Rectal smooth muscle tissue (tissue), 1 donor: ENCODE measurements at regions not wholly inside any gene's neighbourhood (a gene's known extent, or its start where the extent isn't known, plus 50 kb on each side); places are given as distances from the start of the nearest gene placed in this dataset.

Experiments used
- H3K27ac ChIP-seq: one replicate; pipeline ENCODE4 v1.7.0; 2013; ENCODE audit warnings: low read depth, low read length, inconsistent platforms
- H3K27me3 ChIP-seq: one replicate; pipeline ENCODE4 v1.7.0; 2013; ENCODE audit warnings: low read length; ENCODE audit not compliant: control insufficient read depth, insufficient read depth
- H3K36me3 ChIP-seq: one replicate; pipeline ENCODE4 v1.7.0; 2013; ENCODE audit warnings: low read length; ENCODE audit not compliant: control insufficient read depth, insufficient read depth
- H3K4me1 ChIP-seq: one replicate; pipeline ENCODE4 v1.7.0; 2013; ENCODE audit warnings: low read length; ENCODE audit not compliant: control insufficient read depth, insufficient read depth
- H3K4me3 ChIP-seq: one replicate; pipeline ENCODE4 v1.7.0; 2013; ENCODE audit warnings: low read length
- H3K9ac ChIP-seq: one replicate; pipeline ENCODE4 v1.7.0; 2013; ENCODE audit warnings: low read length

GRCh38 chr16:54375071-54375470 lies 88.5 kb upstream of the IRX3 start:
- Histone ChIP-seq H3K4me1 (no peaks in the 10 kb centered on the region), H3K27ac (no peak overlapping the region), H3K4me3 (no peak overlapping the region), H3K36me3 (no peaks in the 10 kb centered on the region), H3K9ac (no peak overlapping the region), H3K27me3 (peaks cover 7% of the 10 kb centered on the region)

DNA sequence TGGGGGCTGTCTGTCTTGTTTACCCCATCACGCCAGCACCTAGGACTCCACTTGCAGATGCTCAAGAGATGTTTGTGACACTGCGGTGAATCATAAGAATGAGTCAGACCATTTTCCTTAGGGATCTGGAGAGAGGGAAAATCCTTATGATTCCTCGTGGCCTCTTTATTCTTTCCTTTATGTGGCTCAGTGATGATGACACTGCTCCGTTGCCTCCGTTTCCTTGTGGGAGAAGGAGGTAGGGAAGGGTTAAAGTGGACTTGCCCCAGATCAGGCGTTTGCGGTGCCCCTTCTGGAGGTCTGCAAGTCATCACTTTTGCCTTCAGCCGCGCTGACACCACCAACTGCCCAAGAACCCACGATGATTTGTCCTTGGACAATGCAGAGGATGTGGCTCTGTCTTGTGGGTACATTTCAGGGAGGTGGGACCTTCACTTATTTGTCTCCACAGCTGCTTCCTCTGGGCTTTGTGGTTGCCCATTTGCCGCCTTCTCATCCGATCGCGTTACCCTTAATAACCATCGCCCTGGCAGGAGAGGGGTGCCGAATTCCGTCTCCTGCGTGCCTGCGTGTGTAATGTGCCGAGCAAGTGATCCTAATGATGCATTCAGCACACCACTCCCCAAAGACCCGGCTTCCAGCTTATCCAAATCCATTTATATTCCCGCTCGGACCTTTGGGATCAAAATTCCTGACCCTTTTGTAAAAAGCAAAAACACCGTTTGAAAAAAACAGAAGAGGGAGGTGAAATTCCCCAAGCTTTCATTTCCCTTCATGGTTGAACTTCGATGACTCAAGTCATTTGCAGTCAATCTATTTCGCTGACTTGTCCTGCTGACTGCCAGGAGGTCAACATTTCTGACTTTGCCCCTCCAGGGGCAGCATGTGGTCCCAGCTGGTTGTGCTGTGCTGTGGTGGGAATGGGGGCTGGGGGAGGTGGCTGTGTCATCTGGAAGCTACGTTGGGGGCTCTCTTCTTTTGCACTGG lies 87.2 kb upstream of the IRX3 start:
- Histone ChIP-seq H3K9ac (no peak overlapping the region), H3K27ac (no peak overlapping the region), H3K36me3 (no peaks in the 10 kb centered on the region), H3K4me1 (no peaks in the 10 kb centered on the region), H3K27me3 (peaks cover 7% of the 10 kb centered on the region), H3K4me3 (no peak overlapping the region)

- Histone ChIP-seq H3K9ac (no peak overlapping the region), H3K27me3 (peaks cover 7% of the 10 kb centered on the region), H3K36me3 (no peaks in the 10 kb centered on the region), H3K4me3 (no peak overlapping the region), H3K4me1 (no peaks in the 10 kb centered on the region), H3K27ac (no peak overlapping the region)
Measured at GRCh38 chr16:54370278-54371040, 83.9 kb upstream of the IRX3 start.

DNA sequence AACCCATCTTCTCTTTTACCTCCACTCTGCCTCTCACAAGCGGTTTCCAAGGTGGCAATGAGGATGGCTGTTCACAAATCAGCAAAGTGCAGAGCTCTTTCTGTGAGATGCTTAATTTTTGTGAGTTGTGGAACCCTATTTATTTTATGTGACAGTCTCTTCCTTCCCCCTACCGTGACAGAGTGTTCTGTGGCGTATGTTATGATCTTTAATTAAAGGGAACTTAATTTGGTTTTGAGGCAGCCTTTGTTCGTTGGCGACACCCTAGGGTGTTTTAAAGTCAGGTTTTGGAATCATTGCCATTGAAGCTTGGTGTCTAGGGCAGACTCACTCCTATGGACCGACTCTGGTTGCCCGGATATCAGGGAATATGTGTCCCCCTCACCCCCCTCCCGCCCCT lies 83.3 kb upstream of the IRX3 start:
- Histone ChIP-seq H3K9ac (no peak overlapping the region), H3K36me3 (no peaks in the 10 kb centered on the region), H3K27me3 (peaks cover 7% of the 10 kb centered on the region), H3K4me1 (no peaks in the 10 kb centered on the region), H3K4me3 (no peak overlapping the region), H3K27ac (no peak overlapping the region)

DNA sequence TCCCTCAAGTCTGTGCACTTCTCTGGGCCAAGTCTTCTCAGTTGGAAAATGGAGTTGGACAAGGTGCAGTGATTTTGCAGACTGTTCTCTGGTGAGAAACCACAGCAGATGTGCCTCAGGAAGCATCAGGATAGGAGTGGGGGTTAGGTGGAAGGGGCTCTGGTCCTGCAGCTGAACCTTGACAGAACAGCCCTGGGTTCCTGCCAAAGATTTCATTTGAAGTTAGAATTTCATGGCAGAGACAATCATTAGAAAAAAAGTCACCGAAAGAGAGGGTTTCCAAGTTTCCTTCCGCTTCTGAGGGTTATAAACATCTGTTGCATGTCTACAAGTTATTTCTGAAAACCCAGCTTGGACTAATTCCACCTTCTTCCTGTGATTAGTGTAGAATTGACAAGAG lies 80.4 kb upstream of the IRX3 start:
- no peaks in the 10 kb centered on the region for H3K36me3 ChIP-seq
- no peak overlapping the region for H3K4me3 ChIP-seq
- H3K27me3 ChIP-seq = peaks cover 3% of the 10 kb centered on the region
- no peaks in the 10 kb centered on the region for H3K4me1 ChIP-seq
- H3K9ac ChIP-seq = no peak overlapping the region
- no peak overlapping the region for H3K27ac ChIP-seq

DNA sequence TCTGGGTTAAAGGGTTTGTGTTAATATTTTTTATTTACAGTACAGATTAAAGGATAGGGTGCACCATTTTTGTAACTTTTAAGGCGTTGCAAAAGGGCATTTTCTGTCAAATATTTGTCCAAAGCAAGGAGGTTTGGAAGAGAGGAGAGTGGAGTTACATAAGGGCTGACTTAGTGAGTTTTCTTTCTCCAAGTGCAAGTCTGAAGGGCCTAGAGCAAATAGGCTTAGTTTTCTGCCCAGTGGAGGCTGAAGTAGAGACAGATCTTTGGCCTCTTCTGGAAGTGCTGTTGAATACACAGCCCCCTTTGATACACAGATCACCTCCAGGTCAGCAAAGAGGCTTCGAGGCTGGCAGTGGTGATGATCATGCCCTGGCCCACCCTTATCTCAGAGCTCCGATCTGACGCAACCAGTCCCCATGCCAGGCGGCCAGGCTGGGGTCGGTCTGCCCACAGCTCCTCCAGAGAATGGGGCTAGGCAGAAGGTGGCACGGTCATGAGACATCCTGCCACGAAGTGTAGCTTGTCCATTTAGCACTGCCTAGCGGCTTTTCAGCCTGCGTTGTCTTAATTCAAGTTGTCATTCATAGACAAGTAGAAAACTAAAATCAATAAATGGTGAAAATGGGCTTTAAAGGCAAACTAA lies 79.5 kb upstream of the IRX3 start:
- no peak overlapping the region for H3K4me3 ChIP-seq
- peaks cover 5% of the 10 kb centered on the region for H3K27me3 ChIP-seq
- H3K27ac ChIP-seq = no peak overlapping the region
- H3K9ac ChIP-seq = no peak overlapping the region
- no peaks in the 10 kb centered on the region for H3K36me3 ChIP-seq
- H3K4me1 ChIP-seq = no peaks in the 10 kb centered on the region

GRCh38 chr16:54363766-54364165 lies 77.2 kb upstream of the IRX3 start:
- H3K4me3 ChIP-seq = no peak overlapping the region
- H3K27ac ChIP-seq = no peak overlapping the region
- H3K4me1 ChIP-seq = no peaks in the 10 kb centered on the region
- H3K27me3 ChIP-seq = peaks cover 2% of the 10 kb centered on the region
- H3K9ac ChIP-seq = no peak overlapping the region
- H3K36me3 ChIP-seq = no peaks in the 10 kb centered on the region

- Histone ChIP-seq H3K27me3 (peaks cover 2% of the 10 kb centered on the region), H3K27ac (no peak overlapping the region), H3K4me3 (no peak overlapping the region), H3K4me1 (no peaks in the 10 kb centered on the region), H3K36me3 (no peaks in the 10 kb centered on the region), H3K9ac (no peak overlapping the region)
Measured at GRCh38 chr16:54362591-54363206, 76.1 kb upstream of the IRX3 start.

DNA sequence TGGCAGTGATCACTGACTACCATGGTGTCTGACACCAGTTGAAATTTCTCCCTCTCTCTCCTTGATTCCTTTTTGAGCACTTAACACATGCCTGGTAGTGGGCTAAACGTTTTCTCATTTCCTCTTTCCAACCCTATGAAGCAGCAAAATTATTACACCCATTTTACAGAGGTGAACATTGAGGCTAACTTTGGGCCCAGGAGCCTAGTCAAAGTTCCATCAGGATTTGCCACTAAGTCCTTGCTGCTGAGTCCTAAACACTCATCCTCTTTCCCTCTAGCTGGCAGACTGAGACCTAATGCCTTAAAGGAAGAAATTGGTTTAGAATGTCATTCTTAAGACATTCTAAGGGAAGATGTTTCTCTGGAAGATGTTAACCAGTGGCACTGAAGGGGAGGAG lies 74.7 kb upstream of the IRX3 start:
- no peak overlapping the region for H3K9ac ChIP-seq
- H3K4me3 ChIP-seq = no peak overlapping the region
- no peak overlapping the region for H3K27ac ChIP-seq
- no peaks in the 10 kb centered on the region for H3K36me3 ChIP-seq
- H3K4me1 ChIP-seq = no peaks in the 10 kb centered on the region
- H3K27me3 ChIP-seq = peaks cover 2% of the 10 kb centered on the region

DNA sequence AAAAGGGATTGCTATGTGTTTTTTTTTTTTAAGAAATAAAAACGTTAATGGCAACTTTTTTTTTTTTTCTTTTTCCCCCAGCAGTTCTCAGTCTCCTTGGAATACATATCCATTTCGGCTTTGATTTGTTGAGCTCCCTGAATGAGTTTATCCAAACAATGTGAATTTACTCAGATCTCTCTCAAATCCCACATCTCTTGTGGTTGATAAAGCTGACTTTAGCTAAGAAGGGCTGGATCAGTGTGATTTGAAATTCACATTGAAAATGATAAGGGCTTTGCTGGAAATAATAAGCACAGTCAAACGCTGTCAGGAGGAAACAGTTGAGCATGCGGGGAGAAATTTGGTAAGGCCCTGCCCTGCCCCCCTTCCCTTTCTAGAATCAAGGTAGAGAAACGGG lies 74.1 kb upstream of the IRX3 start:
- Histone ChIP-seq H3K36me3 (no peaks in the 10 kb centered on the region), H3K27me3 (peaks cover 2% of the 10 kb centered on the region), H3K4me3 (no peak overlapping the region), H3K9ac (no peak overlapping the region), H3K4me1 (no peaks in the 10 kb centered on the region), H3K27ac (no peak overlapping the region)

DNA sequence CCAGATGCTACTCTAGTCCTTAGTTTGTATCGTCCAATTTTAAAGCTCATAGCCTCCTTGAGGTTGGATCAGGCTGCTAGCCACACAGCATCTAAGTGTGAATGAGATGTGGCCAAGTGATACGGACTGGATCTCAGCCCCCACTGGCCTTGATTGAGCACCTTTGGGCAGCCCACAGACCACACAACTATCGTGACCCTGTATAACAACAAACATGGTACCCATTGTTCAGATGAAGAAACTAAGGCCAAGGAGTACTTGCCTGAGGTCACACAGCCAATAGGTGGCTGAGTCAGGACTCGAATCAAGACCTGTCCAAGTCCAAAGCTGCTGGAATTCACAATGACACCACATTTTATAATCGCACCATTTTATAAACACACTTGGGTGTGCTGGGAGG lies 73.0 kb upstream of the IRX3 start:
- Histone ChIP-seq H3K9ac (no peak overlapping the region), H3K36me3 (no peaks in the 10 kb centered on the region), H3K4me1 (no peaks in the 10 kb centered on the region), H3K27ac (no peak overlapping the region), H3K4me3 (no peak overlapping the region), H3K27me3 (peaks cover 2% of the 10 kb centered on the region)

DNA sequence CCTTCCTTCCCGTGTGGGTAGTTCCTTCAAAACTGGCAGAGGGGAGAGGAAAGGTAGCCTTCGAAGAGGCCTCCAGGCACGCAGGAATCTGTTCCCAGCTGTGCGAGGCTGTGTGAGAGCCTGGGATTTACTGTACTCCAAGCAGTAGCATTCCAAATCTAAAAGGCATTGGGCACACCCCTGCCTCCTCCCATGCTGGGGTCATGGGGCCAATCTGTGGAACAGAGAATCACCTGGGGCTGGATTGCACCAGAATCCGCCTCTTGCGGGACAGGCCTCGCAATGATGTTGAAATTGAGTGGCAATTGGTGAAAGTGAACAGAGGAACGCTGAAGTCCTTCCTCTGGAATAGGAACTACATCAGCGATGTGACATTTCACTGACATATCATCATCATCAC lies 72.5 kb upstream of the IRX3 start:
- Histone ChIP-seq H3K9ac (no peak overlapping the region), H3K36me3 (no peaks in the 10 kb centered on the region), H3K4me3 (no peak overlapping the region), H3K4me1 (no peaks in the 10 kb centered on the region), H3K27ac (no peak overlapping the region), H3K27me3 (peaks cover 2% of the 10 kb centered on the region)
